HG03159 (cell line): ENCODE measurements at regions not wholly inside any gene's neighbourhood (a gene's known extent, or its start where the extent isn't known, plus 50 kb on each side); places are given as distances from the start of the nearest gene placed in this dataset.
A peak's percentile ranks its signal among the peaks of the same experiment; 100 is the strongest.
"Not testable (repeated sequence)": the region's sequence is repeated elsewhere in the genome, so short reads cannot be mapped to it uniquely, and the experiment has no call there.

ENCODE experiments used
- ATAC-seq: cut with Tn5 transposase; IDR thresholded peaks from one replicate; pipeline ENCODE4 v1.9.1; 2021; ENCODE audit warnings: mild to moderate bottlenecking, moderate library complexity; ENCODE audit not compliant: unreplicated experiment

GRCh38 chr17:33959098-33959497 is 296.0 kb upstream of the CCL2 start:
- ATAC-seq: not testable (repeated sequence)

GRCh38 chr17:33962857-33963655 is 292.0 kb upstream of the CCL2 start:
- ATAC-seq: peak; percentile 39

- ATAC-seq: peak; percentile 80
Observed at GRCh38 chr17:33964344-33964979, 290.6 kb upstream of the CCL2 start.

- ATAC-seq: no peak
Observed at GRCh38 chr17:33966410-33967059, 288.6 kb upstream of the CCL2 start.

GRCh38 chr17:33967608-33968349 is 287.3 kb upstream of the CCL2 start:
- ATAC-seq: no peak

GRCh38 chr17:33968350-33969044 is 286.6 kb upstream of the CCL2 start:
- ATAC-seq: peak; percentile 59

- no peak for ATAC-seq
Observed at GRCh38 chr17:33970279-33970678, 284.8 kb upstream of the CCL2 start.

GRCh38 chr17:33972763-33973162 is 282.3 kb upstream of the CCL2 start:
- no peak for ATAC-seq

GRCh38 chr17:33973491-33973890 is 281.6 kb upstream of the CCL2 start:
- ATAC-seq: no peak

- ATAC-seq: no peak
Observed at GRCh38 chr17:33974276-33974675, 280.8 kb upstream of the CCL2 start.

GRCh38 chr17:33976831-33977230 is 278.3 kb upstream of the CCL2 start:
- no peak for ATAC-seq

GRCh38 chr17:33977729-33978514 is 277.2 kb upstream of the CCL2 start:
- no peak for ATAC-seq

- ATAC-seq: no peak
Observed at GRCh38 chr17:33978889-33979288, 276.2 kb upstream of the CCL2 start.

GRCh38 chr17:33980193-33980592 is 274.9 kb upstream of the CCL2 start:
- ATAC-seq: no peak

GRCh38 chr17:33981711-33982601 is 273.1 kb upstream of the CCL2 start:
- ATAC-seq: no peak

- ATAC-seq: no peak
Observed at GRCh38 chr17:33982909-33983308, 272.2 kb upstream of the CCL2 start.

- ATAC-seq: no peak
Observed at GRCh38 chr17:33983824-33984574, 271.1 kb upstream of the CCL2 start.

- ATAC-seq: no peak
Observed at GRCh38 chr17:33986088-33986487, 269.0 kb upstream of the CCL2 start.
